IMR-90 (cell line): ENCODE measurements at regions not wholly inside any gene's neighbourhood (a gene's known extent, or its start where the extent isn't known, plus 50 kb on each side); places are given as distances from the start of the nearest gene placed in this dataset.

Experiments used
- CTCF ChIP-seq: conservative IDR thresholded peaks from 2 replicates; pipeline ENCODE4 v1.5.1; 2012; ENCODE audit warnings: mild to moderate bottlenecking, low read depth, low read length, improper control_type of control experiment
- POLR2A ChIP-seq: IDR thresholded peaks from 2 replicates; pipeline ENCODE4 v1.6.1; 2012; ENCODE audit warnings: mild to moderate bottlenecking, low read depth, low read length

- TF ChIP-seq POLR2A (no peak), CTCF (no peak)
Observed at GRCh38 chr7:70975754-70976153, 156.2 kb upstream of the GALNT17 start.
